ENCODE measurements at regions not wholly inside any gene's neighbourhood (a gene's known extent, or its start where the extent isn't known, plus 50 kb on each side); places are given as distances from the start of the nearest gene placed in this dataset.

DNA sequence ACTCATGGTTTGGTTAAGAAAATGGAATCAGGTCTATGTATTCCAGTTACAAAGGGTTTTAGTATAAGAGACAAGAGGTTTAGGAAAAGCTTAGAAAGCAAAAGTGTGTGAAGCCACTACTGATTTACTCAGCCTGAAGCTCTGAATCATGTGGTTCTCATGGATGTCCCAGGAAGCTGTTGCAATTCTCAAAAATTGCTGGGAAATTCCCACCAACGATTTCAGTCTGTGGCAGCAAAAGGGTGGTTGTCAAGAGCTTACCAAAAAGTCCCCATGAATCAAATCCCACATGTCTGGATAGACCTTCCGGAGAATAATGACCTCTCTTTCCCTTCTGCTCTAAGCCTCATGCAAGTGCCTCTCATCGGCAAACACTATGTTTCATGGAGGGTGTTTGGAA is 929.9 kb downstream of the TLE4 start:
- ATAC-seq (ENCODE audit: low FRiP score in 2 of 2) = no peak
- H3K27me3 ChIP-seq = no peaks in the 10 kb centered on the region
- no peak overlapping the region for H3K27ac ChIP-seq
- H3K36me3 ChIP-seq = no peaks in the 10 kb centered on the region
- no peaks in the 10 kb centered on the region for H3K9me3 ChIP-seq
- no peak for TF ChIP-seq EP300 (IDR thresholded peaks at IDR 0.05)
- TF ChIP-seq, protein P1, sequence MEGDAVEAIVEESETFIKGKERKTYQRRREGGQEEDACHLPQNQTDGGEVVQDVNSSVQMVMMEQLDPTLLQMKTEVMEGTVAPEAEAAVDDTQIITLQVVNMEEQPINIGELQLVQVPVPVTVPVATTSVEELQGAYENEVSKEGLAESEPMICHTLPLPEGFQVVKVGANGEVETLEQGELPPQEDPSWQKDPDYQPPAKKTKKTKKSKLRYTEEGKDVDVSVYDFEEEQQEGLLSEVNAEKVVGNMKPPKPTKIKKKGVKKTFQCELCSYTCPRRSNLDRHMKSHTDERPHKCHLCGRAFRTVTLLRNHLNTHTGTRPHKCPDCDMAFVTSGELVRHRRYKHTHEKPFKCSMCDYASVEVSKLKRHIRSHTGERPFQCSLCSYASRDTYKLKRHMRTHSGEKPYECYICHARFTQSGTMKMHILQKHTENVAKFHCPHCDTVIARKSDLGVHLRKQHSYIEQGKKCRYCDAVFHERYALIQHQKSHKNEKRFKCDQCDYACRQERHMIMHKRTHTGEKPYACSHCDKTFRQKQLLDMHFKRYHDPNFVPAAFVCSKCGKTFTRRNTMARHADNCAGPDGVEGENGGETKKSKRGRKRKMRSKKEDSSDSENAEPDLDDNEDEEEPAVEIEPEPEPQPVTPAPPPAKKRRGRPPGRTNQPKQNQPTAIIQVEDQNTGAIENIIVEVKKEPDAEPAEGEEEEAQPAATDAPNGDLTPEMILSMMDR (IDR thresholded peaks at IDR 0.05) = no peak
- no peak for TF ChIP-seq POLR2AphosphoS5 (IDR thresholded peaks at IDR 0.05)
- TF ChIP-seq POLR2A (IDR thresholded peaks at IDR 0.05) = no peak
- peaks cover 0 to 6% (median 1%) of the 10 kb centered on the region in 4 donors for H3K4me1 ChIP-seq
- DNase-seq = no peak
- H3K4me3 ChIP-seq = no peak overlapping the region
- 60 to 64% methylated on average over 3 of the region's 3 CpGs for WGBS, 2 donors

DNA sequence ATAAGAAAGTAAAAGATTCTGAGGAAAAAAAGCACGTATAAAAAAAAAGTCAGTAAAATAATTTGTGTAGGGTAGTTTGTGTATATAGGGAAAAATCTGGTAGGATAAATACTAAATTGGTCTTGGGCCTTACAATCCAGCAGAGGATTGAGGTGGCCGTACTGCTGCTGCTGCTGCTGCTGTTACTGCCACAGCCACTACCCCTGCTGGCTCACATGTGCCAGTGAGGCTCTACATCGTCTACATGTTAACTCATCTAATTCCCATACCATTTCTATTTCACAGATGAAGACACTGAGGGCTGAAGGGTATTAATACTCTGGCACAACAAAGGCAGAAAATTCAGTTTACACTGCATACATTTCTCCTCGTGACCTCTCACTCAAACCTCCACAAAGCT is 928.5 kb downstream of the TLE4 start:
- Histone ChIP-seq H3K9me3 (no peaks in the 10 kb centered on the region), H3K4me3 (no peak overlapping the region), H3K27ac (no peak overlapping the region), H3K27me3 (no peaks in the 10 kb centered on the region), H3K4me1 (peaks cover 0 to 6% (median 1%) of the 10 kb centered on the region in 4 donors), H3K36me3 (no peaks in the 10 kb centered on the region)
- ATAC-seq (ENCODE audit: low FRiP score in 2 of 2) = no peak
- TF ChIP-seq POLR2A (IDR thresholded peaks at IDR 0.05) (no peak), POLR2AphosphoS5 (IDR thresholded peaks at IDR 0.05) (no peak), EP300 (IDR thresholded peaks at IDR 0.05) (no peak)
- TF ChIP-seq, protein P1 (IDR thresholded peaks at IDR 0.05) = no peak
- 84 to 90% methylated on average over 4 of the region's 4 CpGs for WGBS, 2 donors
- DNase-seq = no peak

DNA sequence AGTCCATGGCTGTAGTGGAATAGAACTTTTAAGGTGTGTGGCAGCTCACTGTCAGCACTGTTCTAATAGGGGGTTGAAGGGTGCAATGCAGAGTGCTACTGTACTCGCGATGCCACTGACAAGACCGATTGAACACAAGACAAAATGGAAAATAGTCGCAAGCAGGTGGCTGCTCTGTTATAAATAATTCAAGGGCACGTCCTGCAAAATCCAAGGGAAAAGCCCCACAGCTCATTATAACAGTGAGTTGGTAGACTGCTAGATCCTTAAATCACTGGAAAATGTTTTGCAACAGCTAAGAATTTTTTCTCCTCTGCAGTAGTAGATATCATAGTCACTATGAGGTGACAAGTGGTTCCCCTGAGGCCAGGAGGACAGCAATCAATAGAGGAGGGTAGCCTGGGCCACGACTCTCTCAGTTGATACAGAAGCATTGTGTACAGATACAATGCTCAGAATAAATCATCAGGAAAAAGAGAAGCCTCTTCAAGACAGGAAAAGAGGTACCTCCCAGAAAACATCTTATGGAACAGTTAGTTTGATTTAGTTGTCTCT is 926.3 kb downstream of the TLE4 start:
- Histone ChIP-seq H3K9me3 (no peaks in the 10 kb centered on the region), H3K36me3 (no peaks in the 10 kb centered on the region), H3K27ac (no peak overlapping the region), H3K4me1 (no peaks in the 10 kb centered on the region), H3K4me3 (no peak overlapping the region), H3K27me3 (no peaks in the 10 kb centered on the region)
- ATAC-seq (ENCODE audit: low FRiP score in 2 of 2) (no peak), DNase-seq (no peak)
- 83 to 90% methylated on average over 6 of the region's 6 CpGs for WGBS, 2 donors
- TF ChIP-seq EP300 (IDR thresholded peaks at IDR 0.05) = no peak
- no peak for TF ChIP-seq POLR2AphosphoS5 (IDR thresholded peaks at IDR 0.05)

DNA sequence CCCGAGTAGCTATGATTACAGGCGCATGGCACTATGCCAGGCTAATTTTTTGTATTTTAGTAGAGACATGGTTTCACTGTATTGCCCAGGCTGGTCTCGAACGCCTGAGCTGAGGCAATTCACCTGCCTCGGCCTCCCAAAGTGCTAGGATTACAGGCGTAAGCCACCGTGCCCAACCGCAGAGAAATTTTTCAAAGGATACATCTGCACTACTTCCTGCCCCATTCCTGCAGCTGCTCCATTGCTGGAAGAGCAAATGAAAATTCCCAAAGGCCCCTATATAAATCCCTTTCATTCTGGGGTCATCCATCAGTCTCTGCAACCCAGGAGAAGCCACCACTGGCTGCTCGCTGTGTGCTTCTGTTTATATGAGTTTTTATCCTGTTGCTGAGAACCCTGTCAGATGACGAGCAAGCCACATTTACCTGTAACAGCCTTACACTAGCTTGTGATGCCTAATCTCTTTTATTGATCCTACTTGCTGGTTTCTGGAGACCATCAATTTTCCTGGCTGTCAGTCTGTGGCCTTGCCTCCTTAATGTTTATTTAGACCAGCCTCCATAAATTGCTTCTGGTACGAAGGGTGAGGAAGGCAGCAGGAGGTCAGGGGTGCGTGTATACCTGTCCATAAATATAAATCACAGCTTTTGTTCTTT is 925.3 kb downstream of the TLE4 start:
- Histone ChIP-seq H3K27ac (no peak overlapping the region), H3K27me3 (no peaks in the 10 kb centered on the region), H3K4me3 (no peak overlapping the region), H3K4me1 (no peaks in the 10 kb centered on the region), H3K36me3 (no peaks in the 10 kb centered on the region), H3K9me3 (no peaks in the 10 kb centered on the region)
- TF ChIP-seq POLR2A (IDR thresholded peaks at IDR 0.05) = no peak
- no peak for TF ChIP-seq POLR2AphosphoS5 (IDR thresholded peaks at IDR 0.05)
- TF ChIP-seq, protein P1 (IDR thresholded peaks at IDR 0.05) = no peak
- TF ChIP-seq EP300 (IDR thresholded peaks at IDR 0.05) = no peak
- no peak for ATAC-seq (ENCODE audit: low FRiP score in 2 of 2)
- DNase-seq = no peak
- WGBS, 2 donors = 78 to 83% methylated on average over 12 of the region's 12 CpGs

DNA sequence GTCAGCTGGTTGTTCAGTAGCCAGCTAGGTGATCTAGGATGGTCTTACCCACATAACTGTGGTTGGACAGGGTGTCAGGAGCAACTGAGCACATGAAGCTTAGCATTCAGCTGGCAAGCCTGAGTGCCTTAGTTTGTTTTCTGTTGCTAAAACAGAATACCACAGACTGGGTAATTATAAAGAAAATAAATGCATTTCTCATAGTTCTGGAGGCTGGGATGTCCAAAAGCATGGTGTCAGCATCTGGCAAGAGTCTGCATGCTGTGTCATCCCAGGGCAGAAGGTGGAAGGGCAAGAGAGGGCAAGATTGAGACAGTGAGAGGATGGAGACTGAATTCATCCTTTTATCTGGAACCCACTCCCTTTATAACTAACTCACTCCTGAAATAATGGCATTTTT is 921.5 kb downstream of the TLE4 start:
- no peaks in the 10 kb centered on the region for H3K4me1 ChIP-seq
- H3K4me3 ChIP-seq = no peak overlapping the region
- ATAC-seq (ENCODE audit: low FRiP score in 2 of 2) (no peak), DNase-seq (no peak)
- no peaks in the 10 kb centered on the region for H3K9me3 ChIP-seq
- no peaks in the 10 kb centered on the region for H3K36me3 ChIP-seq
- no peak for TF ChIP-seq EP300 (IDR thresholded peaks at IDR 0.05)
- no peak for TF ChIP-seq POLR2AphosphoS5 (IDR thresholded peaks at IDR 0.05)
- TF ChIP-seq, protein P1 (IDR thresholded peaks at IDR 0.05) = no peak
- no peak for TF ChIP-seq POLR2A (IDR thresholded peaks at IDR 0.05)
- H3K27ac ChIP-seq = no peak overlapping the region
- H3K27me3 ChIP-seq = no peaks in the 10 kb centered on the region

Data from upper lobe of left lung (tissue), 6 donors.